ENCODE measurements at regions not wholly inside any gene's neighbourhood (a gene's known extent, or its start where the extent isn't known, plus 50 kb on each side); places are given as distances from the start of the nearest gene placed in this dataset.

DNA sequence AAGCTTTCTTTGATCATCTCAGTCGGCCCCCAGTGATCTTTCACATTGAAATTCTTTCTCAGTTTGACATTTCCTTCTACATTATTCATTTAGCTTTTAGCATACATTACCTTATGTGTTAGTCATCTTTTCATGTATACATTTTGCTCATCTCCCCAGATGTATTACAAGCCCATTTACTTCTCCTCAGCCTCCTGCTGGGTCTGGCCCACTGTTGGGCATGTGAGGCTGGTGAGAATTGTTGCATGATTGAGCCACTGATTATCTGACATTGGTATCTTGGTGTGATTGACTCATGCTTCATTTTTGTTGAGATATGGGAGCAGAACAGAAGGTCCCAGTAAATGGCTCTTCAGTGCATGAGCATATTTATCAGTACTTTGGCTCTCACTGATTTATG is 300.1 kb upstream of the DDX18 start:
- TF ChIP-seq, protein P1, sequence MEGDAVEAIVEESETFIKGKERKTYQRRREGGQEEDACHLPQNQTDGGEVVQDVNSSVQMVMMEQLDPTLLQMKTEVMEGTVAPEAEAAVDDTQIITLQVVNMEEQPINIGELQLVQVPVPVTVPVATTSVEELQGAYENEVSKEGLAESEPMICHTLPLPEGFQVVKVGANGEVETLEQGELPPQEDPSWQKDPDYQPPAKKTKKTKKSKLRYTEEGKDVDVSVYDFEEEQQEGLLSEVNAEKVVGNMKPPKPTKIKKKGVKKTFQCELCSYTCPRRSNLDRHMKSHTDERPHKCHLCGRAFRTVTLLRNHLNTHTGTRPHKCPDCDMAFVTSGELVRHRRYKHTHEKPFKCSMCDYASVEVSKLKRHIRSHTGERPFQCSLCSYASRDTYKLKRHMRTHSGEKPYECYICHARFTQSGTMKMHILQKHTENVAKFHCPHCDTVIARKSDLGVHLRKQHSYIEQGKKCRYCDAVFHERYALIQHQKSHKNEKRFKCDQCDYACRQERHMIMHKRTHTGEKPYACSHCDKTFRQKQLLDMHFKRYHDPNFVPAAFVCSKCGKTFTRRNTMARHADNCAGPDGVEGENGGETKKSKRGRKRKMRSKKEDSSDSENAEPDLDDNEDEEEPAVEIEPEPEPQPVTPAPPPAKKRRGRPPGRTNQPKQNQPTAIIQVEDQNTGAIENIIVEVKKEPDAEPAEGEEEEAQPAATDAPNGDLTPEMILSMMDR (IDR thresholded peaks at IDR 0.05; ENCODE audit: low read depth, low read length) = no peak
- TF ChIP-seq EZH2phosphoT487 (IDR thresholded peaks at IDR 0.05; ENCODE audit: low read depth) = no peak

Data from OCI-LY3 (cell line).